ENCODE measurements at regions not wholly inside any gene's neighbourhood (a gene's known extent, or its start where the extent isn't known, plus 50 kb on each side); places are given as distances from the start of the nearest gene placed in this dataset.

DNA sequence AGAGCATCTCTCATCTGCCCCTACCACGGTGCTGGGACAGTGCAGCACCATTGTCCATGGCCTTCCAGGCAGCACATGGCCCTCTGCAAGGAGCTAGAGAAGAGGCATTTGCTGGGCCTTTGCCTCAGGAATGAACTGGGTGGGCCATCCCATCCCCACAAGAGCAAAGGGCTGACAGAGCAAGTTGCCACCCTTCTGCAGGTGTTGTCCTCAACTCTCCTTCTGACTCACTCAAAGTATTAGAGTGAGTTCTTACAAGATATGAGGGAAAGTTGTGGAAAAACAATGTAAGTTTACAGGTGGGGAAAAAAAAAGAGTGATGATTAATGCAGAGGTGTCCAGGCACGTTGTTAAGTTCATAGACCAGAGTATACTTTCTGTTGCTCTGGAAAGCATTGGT is 261.2 kb downstream of the SKIDA1 start (continued):
- no peak for TF ChIP-seq SKIL (IDR thresholded peaks at IDR 0.05; ENCODE audit: low read depth, poor library complexity, severe bottlenecking)
- TF ChIP-seq MYB (IDR thresholded peaks at IDR 0.05; ENCODE audit: borderline replicate concordance, low read depth, low read length), result no peak
- TF ChIP-seq RAD51 (IDR thresholded peaks at IDR 0.05), result no peak
- TF ChIP-seq FOXK2 (IDR thresholded peaks at IDR 0.05), result no peak
- no peak for TF ChIP-seq CREM (IDR thresholded peaks at IDR 0.05; ENCODE audit: low read depth)
- TF ChIP-seq, protein P1, sequence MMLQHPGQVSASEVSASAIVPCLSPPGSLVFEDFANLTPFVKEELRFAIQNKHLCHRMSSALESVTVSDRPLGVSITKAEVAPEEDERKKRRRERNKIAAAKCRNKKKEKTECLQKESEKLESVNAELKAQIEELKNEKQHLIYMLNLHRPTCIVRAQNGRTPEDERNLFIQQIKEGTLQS (IDR thresholded peaks at IDR 0.05; ENCODE audit: borderline replicate concordance, extremely low read depth, low read depth, low read length), result no peak

DNA sequence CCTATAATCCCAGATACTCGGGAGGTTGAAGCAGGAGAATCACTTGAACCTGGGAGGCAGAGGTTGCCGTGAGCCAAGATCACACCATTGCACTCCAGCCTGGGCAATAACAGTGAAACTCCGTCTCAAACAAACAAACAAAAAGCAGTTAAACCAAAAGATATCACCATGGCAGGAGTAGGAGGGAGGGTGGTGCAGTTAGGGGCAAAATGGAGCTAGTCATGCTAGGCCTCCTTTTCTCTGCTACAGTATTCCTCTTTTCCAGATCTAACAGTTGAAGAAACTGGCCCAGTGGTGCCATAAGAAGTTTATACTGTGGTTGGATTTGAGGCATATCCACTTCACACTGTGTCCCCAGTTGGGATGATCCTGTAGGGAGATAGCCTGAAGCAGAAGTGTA is 261.6 kb downstream of the SKIDA1 start:
- Histone ChIP-seq H3K4me3 (no peak overlapping the region), H3K9me3 (replicated peaks; ENCODE audit: control insufficient read depth, insufficient read depth, low read length) (no peaks in the 10 kb centered on the region), H3K27me3 (replicated peaks in 1 of 2; ENCODE audit: control insufficient read depth in 2 of 2, insufficient read depth in 2 of 2, low read length in 1 of 2) (no peaks in the 10 kb centered on the region), H3K36me3 (ENCODE audit: control insufficient read depth in 2 of 2, insufficient read depth in 2 of 2, low read length in 1 of 2) (no peaks in the 10 kb centered on the region), H3K4me2 (ENCODE audit: control insufficient read depth, insufficient read depth) (no peak overlapping the region), H2AFZ (ENCODE audit: control insufficient read depth, low read depth, low read length) (no peak overlapping the region), H3K27ac (ENCODE audit: control insufficient read depth, insufficient read depth) (no peak overlapping the region), H3K79me2 (ENCODE audit: control insufficient read depth, insufficient read depth, low read length) (no peaks in the 10 kb centered on the region), H3K4me1 (ENCODE audit: control insufficient read depth, insufficient read depth, low read length) (no peaks in the 10 kb centered on the region), H4K20me1 (ENCODE audit: control insufficient read depth, insufficient read depth) (no peaks in the 10 kb centered on the region), H3K9ac (ENCODE audit: control insufficient read depth, insufficient read depth, low read length) (no peak overlapping the region)
- POLR2A ChIA-PET, result no interaction called here
- SMC1A ChIA-PET (ENCODE audit: uncharacterized antibody, unreplicated experiment), result no interaction called here
- DNase-seq (ENCODE audit: low read depth, low spot score) (no peak), FAIRE-seq (no peak), ATAC-seq (no peak)
- 38% methylated on average over 3 of the region's 3 CpGs for WGBS (ENCODE audit: insufficient coverage, insufficient replicate concordance, low lambda C conversion rate, missing lambda C conversion rate)
- no TSS peak for BruUV-seq (replicated peaks)
- RAD21 ChIA-PET (ENCODE audit: unreplicated experiment), result no interaction called here
- in situ Hi-C loops (cut with MboI), result loop anchor here (25.0 kb wide), 1 partner anchor 402 kb away; no protein-coding TSS in a partner anchor
- CTCF ChIA-PET, result no interaction called here
- intact Hi-C loops (cut with micrococcal nuclease; ENCODE audit: unreplicated experiment), result no loop called here
- no peak for TF ChIP-seq ZBED1 (IDR thresholded peaks at IDR 0.05; ENCODE audit: borderline replicate concordance)
- TF ChIP-seq YBX1 (IDR thresholded peaks at IDR 0.05), result no peak
- TF ChIP-seq CUX1 (IDR thresholded peaks at IDR 0.05; ENCODE audit: insufficient replicate concordance, low read depth, low read length), result no peak
- no peak for TF ChIP-seq IKZF2 (IDR thresholded peaks at IDR 0.05)
- no peak for TF ChIP-seq CHD1 (IDR thresholded peaks at IDR 0.05; ENCODE audit: low read depth, low read length)
- TF ChIP-seq NFYB (IDR thresholded peaks at IDR 0.05; ENCODE audit: insufficient read depth, low read depth, low read length), result no peak
- no peak for TF ChIP-seq ETV6 (conservative IDR thresholded peaks at IDR 0.05 in 1 of 2, IDR thresholded peaks at IDR 0.05 in 1 of 2; ENCODE audit: borderline replicate concordance in 1 of 2, low read depth in 1 of 2)
- TF ChIP-seq SMC3 (IDR thresholded peaks at IDR 0.05; ENCODE audit: borderline replicate concordance, low read length), result no peak
